HG03064 (cell line): ENCODE measurements at regions not wholly inside any gene's neighbourhood (a gene's known extent, or its start where the extent isn't known, plus 50 kb on each side); places are given as distances from the start of the nearest gene placed in this dataset.
"Not testable (repeated sequence)": the region's sequence is repeated elsewhere in the genome, so short reads cannot be mapped to it uniquely, and the experiment has no call there.

Experiments
- ATAC-seq: cut with Tn5 transposase; IDR thresholded peaks from one replicate; pipeline ENCODE4 v1.9.1; 2021; ENCODE audit warnings: low read depth; ENCODE audit not compliant: unreplicated experiment

- ATAC-seq: no peak
Observed at GRCh38 chr10:78591066-78591465, 477.7 kb upstream of the ZMIZ1 start.

GRCh38 chr10:78594559-78595268, 474.1 kb upstream of the ZMIZ1 start:
- no peak for ATAC-seq

GRCh38 chr10:78595269-78595619, 473.5 kb upstream of the ZMIZ1 start:
- ATAC-seq: no peak

GRCh38 chr10:78596556-78596955, 472.2 kb upstream of the ZMIZ1 start:
- no peak for ATAC-seq

GRCh38 chr10:78597796-78598555, 470.8 kb upstream of the ZMIZ1 start:
- ATAC-seq: no peak

- ATAC-seq: no peak
Observed at GRCh38 chr10:78599122-78599853, 469.5 kb upstream of the ZMIZ1 start.

- no peak for ATAC-seq
Observed at GRCh38 chr10:78600121-78600665, 468.6 kb upstream of the ZMIZ1 start.

GRCh38 chr10:78600740-78601139, 468.0 kb upstream of the ZMIZ1 start:
- ATAC-seq: no peak

GRCh38 chr10:78602201-78602932, 466.4 kb upstream of the ZMIZ1 start:
- ATAC-seq: no peak

GRCh38 chr10:78604286-78604685, 464.5 kb upstream of the ZMIZ1 start:
- ATAC-seq: no peak

GRCh38 chr10:78604721-78605120, 464.0 kb upstream of the ZMIZ1 start:
- ATAC-seq: no peak

GRCh38 chr10:78605800-78606350, 462.9 kb upstream of the ZMIZ1 start:
- ATAC-seq: no peak

- ATAC-seq: not testable (repeated sequence)
Observed at GRCh38 chr10:78606766-78607165, 462.0 kb upstream of the ZMIZ1 start.

GRCh38 chr10:78609976-78610375, 458.8 kb upstream of the ZMIZ1 start:
- ATAC-seq: no peak

GRCh38 chr10:78613132-78613531, 455.6 kb upstream of the ZMIZ1 start:
- ATAC-seq: no peak

- ATAC-seq: no peak
Observed at GRCh38 chr10:78614267-78614666, 454.5 kb upstream of the ZMIZ1 start.

GRCh38 chr10:78614744-78615143, 454.0 kb upstream of the ZMIZ1 start:
- ATAC-seq: no peak

- ATAC-seq: no peak
Observed at GRCh38 chr10:78616125-78616695, 452.6 kb upstream of the ZMIZ1 start.

- ATAC-seq: no peak
Observed at GRCh38 chr10:78617115-78617514, 451.7 kb upstream of the ZMIZ1 start.

- no peak for ATAC-seq
Observed at GRCh38 chr10:78617631-78618030, 451.1 kb upstream of the ZMIZ1 start.
